Endodermal cell (in vitro differentiated cells): ENCODE measurements at regions not wholly inside any gene's neighbourhood (a gene's known extent, or its start where the extent isn't known, plus 50 kb on each side); places are given as distances from the start of the nearest gene placed in this dataset.

Source experiments
- DNase-seq: peaks from one replicate; pipeline ENCODE4 v3.0.0-alpha.2; 2017
- H3K27ac ChIP-seq: 2 replicates; pipeline ENCODE4 v1.5.1; 2013; ENCODE audit warnings: mild to moderate bottlenecking, low read depth, low read length, moderate library complexity
- H3K27me3 ChIP-seq: 2 replicates; pipeline ENCODE4 v1.6.1; 2013; ENCODE audit warnings: mild to moderate bottlenecking, low read length, moderate library complexity; ENCODE audit not compliant: insufficient read depth, control insufficient read depth, poor library complexity, severe bottlenecking
- H3K36me3 ChIP-seq: 2 replicates; pipeline ENCODE4 v1.7.0; 2013; ENCODE audit warnings: mild to moderate bottlenecking, low read length, moderate library complexity; ENCODE audit not compliant: control insufficient read depth, insufficient read depth
- H3K4me1 ChIP-seq: one replicate; pipeline ENCODE4 v1.7.0; 2013; ENCODE audit warnings: low read length; ENCODE audit not compliant: control insufficient read depth, insufficient read depth
- H3K4me3 ChIP-seq: 2 replicates; pipeline ENCODE4 v1.5.1; 2013; ENCODE audit warnings: mild to moderate bottlenecking, low read length, moderate library complexity
- H3K9ac ChIP-seq: 2 replicates; pipeline ENCODE4 v1.6.1; 2013; ENCODE audit warnings: mild to moderate bottlenecking, low read length, moderate library complexity; ENCODE audit not compliant: poor library complexity, severe bottlenecking; ENCODE audit errors: extremely low read depth
- H3K9me3 ChIP-seq: 2 replicates; pipeline ENCODE4 v1.6.1; 2013; ENCODE audit warnings: mild to moderate bottlenecking, low read length, moderate library complexity; ENCODE audit not compliant: control insufficient read depth
- H3K27ac Mint-ChIP-seq: 2 replicates; pipeline ENCODE4 v1.8.0; 2020; ENCODE audit warnings: mixed read lengths
- H3K27me3 Mint-ChIP-seq: 2 replicates; pipeline ENCODE4 v1.8.0; 2021; ENCODE audit warnings: mild to moderate bottlenecking, mixed read lengths; ENCODE audit not compliant: insufficient read depth
- H3K36me3 Mint-ChIP-seq: 2 replicates; pipeline ENCODE4 v1.8.0; 2020; ENCODE audit warnings: low read depth, mixed read lengths
- H3K4me1 Mint-ChIP-seq: 2 replicates; pipeline ENCODE4 v1.8.0; 2020; ENCODE audit warnings: mixed read lengths
- H3K4me3 Mint-ChIP-seq: 2 replicates; pipeline ENCODE4 v1.8.0; 2020; ENCODE audit warnings: mild to moderate bottlenecking, moderate library complexity, mixed read lengths
- H3K9me3 Mint-ChIP-seq: 2 replicates; pipeline ENCODE4 v1.8.0; 2020; ENCODE audit warnings: mild to moderate bottlenecking, mixed read lengths
- CTCF ChIP-seq: fragments of 200-600 bp; sonication (generic); conservative IDR thresholded peaks from 2 replicates; pipeline ENCODE4 v1.5.0; 2021; ENCODE audit warnings: antibody characterized with exemption, mild to moderate bottlenecking
- WGBS, 2 experiments: methylation state at CpG; one replicate each; pipeline versions ENCODE4 v1.1.5 to v1.1.7; 2013; ENCODE audit warnings: missing lambda C conversion rate in 2 of 2, mixed read lengths in 1 of 2; ENCODE audit not compliant: insufficient coverage in 1 of 2, insufficient read length in 1 of 2; 5-methylcytosine and 5-hydroxymethylcytosine counted together

GRCh38 chr5:1667648-1668140 is 131.9 kb downstream of the MRPL36 start:
- H3K27ac Mint-ChIP-seq, result no peak overlapping the region
- Histone ChIP-seq H3K9ac (no peak overlapping the region), H3K27me3 (peaks cover 48% of the 10 kb centered on the region), H3K4me1 (no peaks in the 10 kb centered on the region), H3K4me3 (peak overlapping the region; percentile 73), H3K9me3 (no peaks in the 10 kb centered on the region), H3K27ac (no peak overlapping the region), H3K36me3 (no peaks in the 10 kb centered on the region)
- no peak for TF ChIP-seq CTCF
- peak; percentile 71 for DNase-seq
- H3K4me3 Mint-ChIP-seq, result peak overlapping the region; percentile 52
- no peaks in the 10 kb centered on the region for H3K9me3 Mint-ChIP-seq
- no peaks in the 10 kb centered on the region for H3K36me3 Mint-ChIP-seq
- WGBS, 2 experiments, result 0 to 7% methylated on average over 14 to 38 of the region's 38 CpGs
- H3K27me3 Mint-ChIP-seq, result peaks cover 56% of the 10 kb centered on the region
- H3K4me1 Mint-ChIP-seq, result peaks cover 5% of the 10 kb centered on the region

GRCh38 chr5:1666812-1667588 is 132.6 kb downstream of the MRPL36 start:
- Mint-ChIP-seq H3K4me3 (peak overlapping the region; percentile 52), H3K9me3 (no peaks in the 10 kb centered on the region), H3K27me3 (peaks cover 56% of the 10 kb centered on the region), H3K27ac (no peak overlapping the region), H3K36me3 (no peaks in the 10 kb centered on the region), H3K4me1 (peaks cover 5% of the 10 kb centered on the region)
- TF ChIP-seq CTCF, result peak; percentile 64
- Histone ChIP-seq H3K4me1 (no peaks in the 10 kb centered on the region), H3K27ac (no peak overlapping the region), H3K36me3 (no peaks in the 10 kb centered on the region), H3K4me3 (no peak overlapping the region), H3K9ac (no peak overlapping the region), H3K9me3 (no peaks in the 10 kb centered on the region), H3K27me3 (peaks cover 48% of the 10 kb centered on the region)
- 8 to 22% methylated on average over 12 to 52 of the region's 62 CpGs for WGBS, 2 experiments
- DNase-seq, result peak; percentile 95

- peaks cover 5% of the 10 kb centered on the region for H3K4me1 Mint-ChIP-seq
- peaks cover 48% of the 10 kb centered on the region for H3K27me3 ChIP-seq
- H3K36me3 ChIP-seq, result no peaks in the 10 kb centered on the region
- H3K9ac ChIP-seq, result no peak overlapping the region
- peaks cover 56% of the 10 kb centered on the region for H3K27me3 Mint-ChIP-seq
- no peak for DNase-seq
- H3K9me3 Mint-ChIP-seq, result no peaks in the 10 kb centered on the region
- no peaks in the 10 kb centered on the region for H3K9me3 ChIP-seq
- WGBS, 2 experiments, result 87 to 92% methylated on average over 3 to 5 of the region's 5 CpGs
- H3K4me3 Mint-ChIP-seq, result peak overlapping the region; percentile 52
- H3K4me1 ChIP-seq, result no peaks in the 10 kb centered on the region
- no peak overlapping the region for H3K27ac ChIP-seq
- no peak overlapping the region for H3K4me3 ChIP-seq
- no peaks in the 10 kb centered on the region for H3K36me3 Mint-ChIP-seq
- no peak for TF ChIP-seq CTCF
- H3K27ac Mint-ChIP-seq, result no peak overlapping the region
Measured at GRCh38 chr5:1666221-1666620, 133.4 kb downstream of the MRPL36 start.
